ENCODE measurements at regions not wholly inside any gene's neighbourhood (a gene's known extent, or its start where the extent isn't known, plus 50 kb on each side); places are given as distances from the start of the nearest gene placed in this dataset.

- no peak for TF ChIP-seq CTCF (IDR thresholded peaks at IDR 0.05)
- no peak for TF ChIP-seq POLR2A (IDR thresholded peaks at IDR 0.05)
Observed at GRCh38 chrX:22629105-22629725, 356.5 kb downstream of the CBLL2 start.

All from testis (tissue), 2 donors.